SK-N-SH (cell line): ENCODE measurements at regions not wholly inside any gene's neighbourhood (a gene's known extent, or its start where the extent isn't known, plus 50 kb on each side); places are given as distances from the start of the nearest gene placed in this dataset.

Experiments used
- CTCF ChIA-PET: fragments of 300-600, 350-600 bp; formaldehyde crosslinking; extraction: SDS; loops from one replicate; lab custom pipeline; 2021; lab: Yijun Ruan, JAX
- POLR2A ChIA-PET: fragments of 350-600 bp; sonication (Branson Sonifier 250); formaldehyde crosslinking; extraction: SDS; loops from one replicate; lab custom pipeline; 2020; ENCODE audit warnings: antibody characterized with exemption, inconsistent platforms; lab: Yijun Ruan, JAX
- DNase-seq: peaks from one replicate; pipeline ENCODE4 v3.0.0; 2012
- H2AFZ ChIP-seq: fragments of 200-600 bp; sonication (generic); 2 replicates; pipeline ENCODE4 v1.8.1; 2016; ENCODE audit warnings: antibody characterized with exemption, mild to moderate bottlenecking, low read depth
- H3F3A ChIP-seq: fragments of 200-600 bp; sonication (generic); replicated peaks from 2 replicates; pipeline ENCODE3; 2016; ENCODE audit warnings: antibody characterized with exemption, mild to moderate bottlenecking; ENCODE audit not compliant: insufficient read depth
- H3K27ac ChIP-seq, 2 experiments: fragments of 200-500 bp in 1 of 2; fragments of 200-600 bp in 1 of 2; sonication (Bioruptor generic) in 1 of 2; sonication (generic), shearing (Covaris generic) in 1 of 2; 2 replicates each; pipeline versions ENCODE4 v1.5.1 to v1.6.1; 2014 to 2016; ENCODE audit warnings: low read depth in 2 of 2, inconsistent platforms in 1 of 2, low read length in 1 of 2, mild to moderate bottlenecking in 1 of 2, mixed read lengths in 1 of 2
- H3K27me3 ChIP-seq: fragments of 200-600 bp; sonication (generic), shearing (Covaris generic); 2 replicates; pipeline ENCODE4 v1.6.1; 2016; ENCODE audit warnings: mixed run types; ENCODE audit not compliant: insufficient read depth
- H3K36me3 ChIP-seq, 2 experiments: fragments of 200-500 bp in 1 of 2; fragments of 200-600 bp in 1 of 2; sonication (Bioruptor generic) in 1 of 2; sonication (generic) in 1 of 2; replicated peaks in 1 of 2; 2 replicates each; pipeline versions ENCODE3 to v1.5.1; 2014 to 2016; ENCODE audit warnings: low read length in 1 of 2, mild to moderate bottlenecking in 1 of 2; ENCODE audit not compliant: insufficient read depth in 2 of 2, control insufficient read depth in 1 of 2
- H3K4me1 ChIP-seq, 2 experiments: fragments of 200-500 bp in 1 of 2; fragments of 200-600 bp in 1 of 2; sonication (Bioruptor generic) in 1 of 2; sonication (generic), shearing (Covaris generic) in 1 of 2; 2 replicates each; pipeline versions ENCODE4 v1.5.1 to v1.6.1; 2014 to 2016; ENCODE audit warnings: low read depth in 1 of 2, low read length in 1 of 2, mixed run types in 1 of 2; ENCODE audit not compliant: insufficient read depth in 2 of 2, control insufficient read depth in 1 of 2
- H3K4me2 ChIP-seq: fragments of 200-600 bp; sonication (generic), shearing (Covaris generic); 2 replicates; pipeline ENCODE4 v1.6.1; 2017; ENCODE audit warnings: mixed run types
- H3K4me3 ChIP-seq, 2 experiments: fragments of 200-500 bp in 1 of 2; fragments of 200-600 bp in 1 of 2; sonication (Bioruptor generic) in 1 of 2; sonication (generic), shearing (Covaris generic) in 1 of 2; 2 replicates each; pipeline versions ENCODE4 v1.5.1 to v1.8.1; 2014 to 2016; ENCODE audit warnings: low read depth in 2 of 2, inconsistent platforms in 1 of 2, low read length in 1 of 2, mild to moderate bottlenecking in 1 of 2, mixed read lengths in 1 of 2, moderate library complexity in 1 of 2
- H3K79me2 ChIP-seq: fragments of 200-600 bp; sonication (generic); 2 replicates; pipeline ENCODE4 v1.8.1; 2017; ENCODE audit warnings: mild to moderate bottlenecking; ENCODE audit not compliant: insufficient read depth
- H3K9ac ChIP-seq: fragments of 200-600 bp; sonication (generic); 2 replicates; pipeline ENCODE4 v1.6.1; 2017; ENCODE audit warnings: mixed run types
- H3K9me2 ChIP-seq: fragments of 200-600 bp; sonication (generic); 2 replicates; pipeline ENCODE4 v1.6.1; 2017; ENCODE audit warnings: mixed run types
- H3K9me3 ChIP-seq: fragments of 200-600 bp; sonication (generic); 2 replicates; pipeline ENCODE4 v1.6.1; 2017; ENCODE audit warnings: mixed run types, mild to moderate bottlenecking, moderate library complexity
- H4K20me1 ChIP-seq: fragments of 200-600 bp; sonication (generic); 2 replicates; pipeline ENCODE4 v1.6.1; 2017; ENCODE audit warnings: mild to moderate bottlenecking, mixed run types; ENCODE audit not compliant: insufficient read depth
- CHD2 ChIP-seq: fragments of 150-350 bp; IDR thresholded peaks from 2 replicates; pipeline ENCODE4 v1.6.1; 2018; ENCODE audit warnings: low read length; ENCODE audit not compliant: partially characterized antibody
- EP300 ChIP-seq, 2 experiments: IDR thresholded peaks; 2 replicates each; pipeline versions ENCODE4 v1.4.0 to v1.6.1; 2012; ENCODE audit warnings: borderline replicate concordance in 1 of 2, low read depth in 1 of 2, low read length in 1 of 2
- FOXJ3 ChIP-seq: sonication (generic); formaldehyde crosslinking; IDR thresholded peaks from 2 replicates; pipeline ENCODE4 v1.5.1; 2020; ENCODE audit warnings: mild to moderate bottlenecking, missing genetic modification reagents
- GABPA ChIP-seq: IDR thresholded peaks from 2 replicates; pipeline ENCODE4 v1.4.0; 2012; ENCODE audit warnings: low read depth, mild to moderate bottlenecking
- GATA2 ChIP-seq: sonication (generic); formaldehyde crosslinking; IDR thresholded peaks from 2 replicates; pipeline ENCODE4 v1.5.0; 2020; ENCODE audit warnings: mild to moderate bottlenecking, missing genetic modification reagents
- MXI1 ChIP-seq: IDR thresholded peaks from 2 replicates; pipeline ENCODE4 v1.6.1; 2012; ENCODE audit warnings: mild to moderate bottlenecking, low read depth, low read length, improper control_type of control experiment
- NRF1 ChIP-seq: IDR thresholded peaks from 2 replicates; pipeline ENCODE4 v1.6.1; 2012; ENCODE audit warnings: low read depth, mild to moderate bottlenecking, low read length
- RAD21 ChIP-seq: IDR thresholded peaks from 2 replicates; pipeline ENCODE4 v1.6.1; 2012; ENCODE audit warnings: mild to moderate bottlenecking, low read length
- SIN3A ChIP-seq: IDR thresholded peaks from 2 replicates; pipeline ENCODE4 v1.6.1; 2012; ENCODE audit warnings: low read depth, mild to moderate bottlenecking, low read length, moderate library complexity, borderline replicate concordance
- TAF1 ChIP-seq: IDR thresholded peaks from 2 replicates; pipeline ENCODE4 v1.6.1; 2012; ENCODE audit warnings: low read depth, mild to moderate bottlenecking, low read length, moderate library complexity, borderline replicate concordance
- WGBS: methylation state at CpG from one replicate; pipeline ENCODE4 v1.1.6; 2017; ENCODE audit warnings: low lambda C conversion rate; 5-methylcytosine and 5-hydroxymethylcytosine counted together

DNA sequence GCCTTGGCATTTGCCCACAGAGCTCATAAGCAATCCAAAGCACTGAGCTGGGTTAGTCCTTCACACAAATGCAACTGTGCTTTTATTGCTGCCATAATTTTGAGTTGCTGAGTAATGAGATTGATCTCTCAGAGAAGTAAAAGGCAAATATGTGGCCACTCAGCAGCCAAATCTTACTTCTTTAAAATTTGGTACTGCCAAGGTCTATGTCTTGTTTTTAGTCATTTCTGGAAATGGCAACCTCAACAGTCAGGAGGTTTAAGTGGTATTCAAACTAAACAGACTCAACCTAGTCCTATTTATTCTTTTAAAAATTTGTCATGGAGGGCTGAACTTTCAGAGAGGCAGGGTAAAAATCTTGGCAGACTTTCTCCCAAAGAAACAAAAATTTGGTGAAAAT lies 216.4 kb upstream of the GJB5 start:
- POLR2A ChIA-PET = no interaction called here
- H3F3A ChIP-seq = no peaks in the 10 kb centered on the region
- H3K4me1 ChIP-seq = no peaks in the 10 kb centered on the region
- no peak overlapping the region for H3K4me2 ChIP-seq
- CTCF ChIA-PET = interaction anchor here (1.4 kb wide), 1 partner anchor 204 kb away, joined by 5 read pairs; no protein-coding TSS in a partner anchor
- no peaks in the 10 kb centered on the region for H3K36me3 ChIP-seq
- no peaks in the 10 kb centered on the region for H4K20me1 ChIP-seq
- H3K79me2 ChIP-seq = no peaks in the 10 kb centered on the region
- H3K9me3 ChIP-seq = peaks cover 8% of the 10 kb centered on the region; the same call in 1 of the 2 replicates
- H3K9me2 ChIP-seq = no peaks in the 10 kb centered on the region
- no peak overlapping the region for H2AFZ ChIP-seq
- H3K9ac ChIP-seq = no peak overlapping the region
- DNase-seq = no peak
- no peak overlapping the region for H3K4me3 ChIP-seq
- no peaks in the 10 kb centered on the region for H3K27me3 ChIP-seq
- H3K27ac ChIP-seq = no peak overlapping the region
- TF ChIP-seq GATA2 (CRISPR knock-in tag) (no peak), GABPA (no peak), TAF1 (no peak), NRF1 (no peak), SIN3A (no peak), CHD2 (no peak), EP300 (IDR thresholded peaks at IDR 0.05; ENCODE audit: borderline replicate concordance in 1 of 2, low read depth in 1 of 2, low read length in 1 of 2) (no peak)

DNA sequence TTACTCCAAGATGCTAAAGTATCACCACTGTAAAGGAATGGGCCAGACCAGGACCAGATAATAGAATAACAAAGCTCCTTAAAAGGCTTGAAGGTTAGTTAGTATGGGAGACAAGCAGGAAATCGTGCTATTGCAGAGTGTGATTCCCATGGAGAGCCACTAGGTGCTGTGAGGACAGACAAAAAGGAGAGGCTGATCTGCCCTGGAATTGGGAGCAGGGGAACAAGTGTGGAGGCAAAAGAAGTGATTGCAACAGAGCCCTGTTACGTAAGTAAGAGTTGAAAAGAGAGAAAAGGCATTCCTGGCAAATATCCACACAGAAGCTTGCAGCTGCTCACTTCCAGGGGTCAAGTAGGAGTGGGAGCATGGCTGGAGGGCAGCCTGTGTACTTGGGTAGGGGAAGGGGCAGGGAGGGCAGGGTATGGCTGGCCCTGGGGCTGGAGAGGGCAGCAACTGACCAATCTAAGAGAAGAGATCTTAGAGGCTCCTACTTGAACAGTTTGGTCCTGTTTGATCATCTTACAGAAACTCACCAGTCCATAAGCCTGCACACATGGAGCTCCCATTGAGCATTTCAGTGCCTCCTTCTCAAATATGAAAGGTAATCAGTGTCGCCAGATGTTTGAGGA lies 207.7 kb upstream of the GJB5 start:
- Histone ChIP-seq H3K27ac (no peak overlapping the region), H3K27me3 (no peaks in the 10 kb centered on the region), H4K20me1 (no peaks in the 10 kb centered on the region), H3F3A (no peaks in the 10 kb centered on the region), H3K36me3 (no peaks in the 10 kb centered on the region), H3K79me2 (no peaks in the 10 kb centered on the region), H3K4me1 (no peaks in the 10 kb centered on the region), H3K9me2 (no peaks in the 10 kb centered on the region), H2AFZ (no peak overlapping the region), H3K4me3 (no peak overlapping the region), H3K4me2 (no peak overlapping the region)
- CTCF ChIA-PET = interaction anchor here (0.6 to 1.8 kb wide), 5 partner anchors 10 to 197 kb away, joined by 3 to 4 read pairs (median 3); no protein-coding TSS in a partner anchor
- DNase-seq = peak; percentile 18
- 3% methylated on average over 3 of the region's 3 CpGs for WGBS
- POLR2A ChIA-PET = no interaction called here
- TF ChIP-seq FOXJ3 (CRISPR knock-in tag) (no peak), RAD21 (no peak), MXI1 (no peak)
- TF ChIP-seq, all 33 proteins: peak for 0
- no peaks in the 10 kb centered on the region; the same call in 1 of the 2 replicates for H3K9me3 ChIP-seq
- no peak overlapping the region for H3K9ac ChIP-seq

DNA sequence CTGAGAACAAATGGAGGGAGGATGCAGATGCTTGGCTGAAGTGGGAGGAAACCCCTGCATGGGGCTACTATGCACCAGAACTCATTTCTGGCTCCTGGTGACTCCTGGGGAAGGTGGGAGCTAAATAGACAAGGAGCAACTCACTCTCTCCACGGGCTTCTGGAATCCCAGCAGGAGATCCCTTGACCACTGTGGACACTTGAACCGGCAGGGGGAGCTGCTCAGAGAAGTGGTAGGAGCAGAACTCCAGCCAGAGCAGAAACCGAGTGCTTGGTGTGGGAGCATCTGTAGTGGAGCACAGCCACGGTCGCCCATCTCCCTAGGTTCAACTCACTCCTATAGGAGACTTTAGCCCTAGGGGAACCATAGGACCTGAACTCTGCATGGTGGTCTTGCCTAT lies 205.6 kb upstream of the GJB5 start:
- Histone ChIP-seq H3K9ac (no peak overlapping the region), H4K20me1 (no peaks in the 10 kb centered on the region), H3K4me1 (no peaks in the 10 kb centered on the region), H3K9me2 (no peaks in the 10 kb centered on the region), H3K9me3 (no peaks in the 10 kb centered on the region; the same call in 1 of the 2 replicates), H3K27me3 (no peaks in the 10 kb centered on the region), H3K4me3 (no peak overlapping the region), H3K79me2 (no peaks in the 10 kb centered on the region), H3K27ac (no peak overlapping the region), H3K4me2 (no peak overlapping the region), H3K36me3 (no peaks in the 10 kb centered on the region), H3F3A (no peaks in the 10 kb centered on the region), H2AFZ (no peak overlapping the region)
- DNase-seq = no peak
- no peak for TF ChIP-seq SIN3A
- TF ChIP-seq RAD21 = 0 out of 2 replicates have a peak, but pooled peaks have one; percentile 12
- WGBS = 0% methylated on average over 1 of the region's 5 CpGs
- ChIA-PET POLR2A (no interaction called here), CTCF (interaction anchor here (1.3 kb wide), 1 partner anchor 19 kb away, joined by 3 read pairs; no protein-coding TSS in a partner anchor)
